Endothelial cell of umbilical vein (primary cell): ENCODE measurements at regions not wholly inside any gene's neighbourhood (a gene's known extent, or its start where the extent isn't known, plus 50 kb on each side); places are given as distances from the start of the nearest gene placed in this dataset.

Source experiments
- BruUV-seq: library from RNA; stranded (reverse); fragments of 400-500 nt; replicated peaks from 2 replicates; lab custom pipeline; 2021; lab: Mats Ljungman, UMichigan
- CTCF ChIA-PET: fragments of 300-600, 350-600 bp; sonication (Branson Sonifier 250); formaldehyde crosslinking; loops from one replicate; lab custom pipeline; 2021; ENCODE audit warnings: antibody characterized with exemption, inconsistent platforms; lab: Charles Lee
- POLR2A ChIA-PET: fragments of 300-600, 350-600 bp; sonication (Branson Sonifier 250); formaldehyde crosslinking; loops from one replicate; lab custom pipeline; 2021; ENCODE audit warnings: antibody characterized with exemption, inconsistent platforms; lab: Charles Lee
- DNase-seq: peaks from one replicate; pipeline ENCODE4 v3.0.0-alpha.2; 2011; ENCODE audit warnings: low read depth, low spot score
- FAIRE-seq: peaks from 2 replicates; lab custom pipeline; 2011; peaks lifted over from hg19 to GRCh38; lab: Jason Lieb, UNC
- H2AFZ ChIP-seq: 2 replicates; pipeline ENCODE4 v1.6.0; 2012; ENCODE audit warnings: low read depth, low read length, control low read depth, inconsistent platforms
- H3K27ac ChIP-seq: 2 replicates; pipeline ENCODE4 v1.5.1; 2011; ENCODE audit warnings: low read depth, mild to moderate bottlenecking, control low read depth, low read length, moderate library complexity; ENCODE audit not compliant: insufficient read depth
- H3K27me3 ChIP-seq, 2 experiments: 2 replicates each; pipeline versions ENCODE4 v1.6.0 to v1.6.1; 2011; ENCODE audit warnings: low read length in 2 of 2, mixed read lengths in 1 of 2; ENCODE audit not compliant: control insufficient read depth in 2 of 2, insufficient read depth in 2 of 2
- H3K36me3 ChIP-seq, 2 experiments: 2 replicates in 1 of 2; 3 replicates in 1 of 2; pipeline ENCODE4 v1.5.1; 2011; ENCODE audit warnings: low read length in 2 of 2, mild to moderate bottlenecking in 1 of 2, moderate library complexity in 1 of 2; ENCODE audit not compliant: control insufficient read depth in 2 of 2, insufficient read depth in 2 of 2; ENCODE audit errors: extremely low read depth in 1 of 2
- H3K4me1 ChIP-seq: 3 replicates; pipeline ENCODE4 v1.5.1; 2011; ENCODE audit warnings: mild to moderate bottlenecking, low read length; ENCODE audit not compliant: control insufficient read depth, insufficient read depth; ENCODE audit errors: extremely low read depth
- H3K4me2 ChIP-seq: 2 replicates; pipeline ENCODE4 v1.6.1; 2011; ENCODE audit warnings: low read length, control low read depth, mixed read lengths; ENCODE audit not compliant: insufficient read depth
- H3K4me3 ChIP-seq, 3 experiments: fragments of 200-600 bp in 1 of 3; sonication (generic), shearing (Covaris generic) in 1 of 3; replicated peaks in 1 of 3; 2 replicates each; pipeline ENCODE4 v1.5.1; 2011 to 2016; ENCODE audit warnings: control low read depth in 3 of 3, low read length in 3 of 3, mild to moderate bottlenecking in 2 of 3, inconsistent platforms in 1 of 3, low read depth in 1 of 3, moderate library complexity in 1 of 3; ENCODE audit not compliant: insufficient read depth in 1 of 3
- H3K79me2 ChIP-seq: 2 replicates; pipeline ENCODE4 v1.6.0; 2012; ENCODE audit warnings: low read length, inconsistent platforms; ENCODE audit not compliant: control insufficient read depth, insufficient read depth
- H3K9ac ChIP-seq: replicated peaks from 2 replicates; pipeline ENCODE3; 2011; ENCODE audit warnings: low read length, control low read depth; ENCODE audit not compliant: insufficient read depth; ENCODE audit errors: extremely low read depth
- H3K9me1 ChIP-seq: replicated peaks from 3 replicates; pipeline ENCODE4 v1.6.0; 2011; ENCODE audit warnings: mild to moderate bottlenecking, low read length; ENCODE audit not compliant: control insufficient read depth, insufficient read depth; ENCODE audit errors: extremely low read depth
- H3K9me3 ChIP-seq: replicated peaks from 2 replicates; pipeline ENCODE4 v1.5.1; 2012; ENCODE audit warnings: low read length, inconsistent platforms; ENCODE audit not compliant: control insufficient read depth, insufficient read depth
- H4K20me1 ChIP-seq: replicated peaks from 2 replicates; pipeline ENCODE3; 2011; ENCODE audit warnings: mild to moderate bottlenecking, low read length; ENCODE audit not compliant: control insufficient read depth, insufficient read depth; ENCODE audit errors: extremely low read depth
- CTCF ChIP-seq, 2 donors: IDR thresholded peaks; 1 replicate in 1 of 2; 2 replicates in 1 of 2; pipeline ENCODE4 v1.5.1; 2011; ENCODE audit warnings: low read length in 2 of 2, mild to moderate bottlenecking in 2 of 2, moderate library complexity in 2 of 2, control low read depth in 1 of 2, inconsistent platforms in 1 of 2, low read depth in 1 of 2; ENCODE audit not compliant: insufficient read depth in 1 of 2; ENCODE audit errors: extremely low read depth in 1 of 2
- EZH2 ChIP-seq: IDR thresholded peaks from 2 replicates; pipeline ENCODE4 v1.6.1; 2012; ENCODE audit warnings: borderline replicate concordance, low read depth, mild to moderate bottlenecking, moderate library complexity, low read length, inconsistent platforms; ENCODE audit not compliant: severe bottlenecking
- FOS ChIP-seq: IDR thresholded peaks from 2 replicates; pipeline ENCODE4 v1.6.1; 2011; ENCODE audit warnings: mild to moderate bottlenecking, low read length, moderate library complexity, borderline replicate concordance; ENCODE audit not compliant: insufficient read depth
- GATA2 ChIP-seq: IDR thresholded peaks from 2 replicates; pipeline ENCODE4 v1.7.0; 2011; ENCODE audit warnings: low read depth, mild to moderate bottlenecking, moderate library complexity, mixed read lengths, low read length; ENCODE audit not compliant: insufficient read length, insufficient read depth
- JUN ChIP-seq: IDR thresholded peaks from 2 replicates; pipeline ENCODE4 v1.6.1; 2011; ENCODE audit warnings: borderline replicate concordance, low read depth; ENCODE audit not compliant: insufficient read length, insufficient read depth
- MAX ChIP-seq: IDR thresholded peaks from 2 replicates; pipeline ENCODE4 v1.6.1; 2011; ENCODE audit not compliant: insufficient read depth, insufficient read length
- MYC ChIP-seq: IDR thresholded peaks from one replicate; pipeline ENCODE4 v1.6.1; 2011; ENCODE audit warnings: mild to moderate bottlenecking, low read depth, low read length
- POLR2A ChIP-seq: IDR thresholded peaks from 2 replicates; pipeline ENCODE4 v1.6.1; 2012; ENCODE audit warnings: low read depth, mild to moderate bottlenecking, control low read depth, low read length
- POLR2AphosphoS5 ChIP-seq: IDR thresholded peaks from 2 replicates; pipeline ENCODE4 v1.6.1; 2012; ENCODE audit warnings: low read depth, mild to moderate bottlenecking, control low read depth, low read length, moderate library complexity; ENCODE audit not compliant: insufficient read depth
- dilution Hi-C: fragments of 300-500 bp; cut with MboI; formaldehyde crosslinking; loops from one replicate; pipeline ENCODE4 v1.15.0; 2019; ENCODE audit warnings: low sequenced_read_pairs; ENCODE audit not compliant: extremely low pct_ligation_motif_present
- intact Hi-C: fragments of 100-400 bp; cut with micrococcal nuclease; formaldehyde crosslinking; loops from one replicate; pipeline ENCODE4 v1.10.0; 2022

- peaks cover 7% of the 10 kb centered on the region for H3K9me3 ChIP-seq
- H2AFZ ChIP-seq, result no peak overlapping the region
- H3K27ac ChIP-seq, result no peak overlapping the region
- CTCF ChIA-PET, result no interaction called here
- H3K9me1 ChIP-seq, result no peaks in the 10 kb centered on the region
- H4K20me1 ChIP-seq, result no peaks in the 10 kb centered on the region
- POLR2A ChIA-PET, result no interaction called here
- no peak for DNase-seq
- H3K36me3 ChIP-seq, result no peaks in the 10 kb centered on the region
- TF ChIP-seq MYC (no peak), FOS (no peak), POLR2AphosphoS5 (no peak), EZH2 (no peak), GATA2 (no peak), CTCF (IDR thresholded peaks at IDR 0.05; ENCODE audit: extremely low read depth in 1 of 2, insufficient read depth in 1 of 2, low read depth in 1 of 2, low read length in 2 of 2) (no peak), MAX (no peak), POLR2A (no peak), JUN (no peak)
- H3K79me2 ChIP-seq, result no peaks in the 10 kb centered on the region
- dilution Hi-C loops (no loop called here), intact Hi-C loops (no loop called here)
- no peak overlapping the region for H3K4me2 ChIP-seq
- no peak for FAIRE-seq
- H3K27me3 ChIP-seq, result no peaks in the 10 kb centered on the region
- no peak overlapping the region for H3K4me3 ChIP-seq
- no TSS peak for BruUV-seq
- no peaks in the 10 kb centered on the region for H3K4me1 ChIP-seq
- no peak overlapping the region for H3K9ac ChIP-seq
Observed at GRCh38 chr20:61026731-61027130, 225.3 kb upstream of the CDH4 start.
